RPMI8226 (cell line): ENCODE measurements at regions not wholly inside any gene's neighbourhood (a gene's known extent, or its start where the extent isn't known, plus 50 kb on each side); places are given as distances from the start of the nearest gene placed in this dataset.
A peak's percentile ranks its signal among the peaks of the same experiment; 100 is the strongest.
"Not testable (repeated sequence)": the region's sequence is repeated elsewhere in the genome, so short reads cannot be mapped to it uniquely, and the experiment has no call there.

ENCODE experiments used
- DNase-seq: peaks from one replicate; pipeline ENCODE4 v3.0.0-alpha.2; 2015

GRCh38 chr12:92059960-92060359, 85.7 kb downstream of the BTG1 start:
- no peak for DNase-seq

- DNase-seq, result no peak
These were observed 87.0 kb downstream of the BTG1 start for GRCh38 chr12:92058664-92059063.

DNA sequence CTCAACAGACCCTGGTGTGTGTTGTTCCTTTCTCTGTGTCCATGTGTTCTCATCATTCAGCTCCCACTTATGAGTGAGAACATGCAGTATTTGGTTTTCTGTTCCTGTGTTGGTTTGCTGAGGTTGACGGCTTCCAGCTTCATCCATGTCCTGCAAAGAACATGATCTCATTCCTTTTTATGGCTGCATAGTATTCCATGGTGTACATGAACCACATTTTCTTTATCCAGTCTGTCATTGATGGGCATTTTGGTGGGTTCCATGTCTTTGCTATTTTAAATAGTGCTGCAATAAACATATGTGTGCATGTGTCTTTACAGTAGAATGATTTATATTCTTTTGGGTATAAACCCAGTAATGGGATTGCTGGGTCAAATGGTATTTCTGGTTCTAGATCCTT, 88.9 kb downstream of the BTG1 start:
- DNase-seq, result not testable (repeated sequence)

DNA sequence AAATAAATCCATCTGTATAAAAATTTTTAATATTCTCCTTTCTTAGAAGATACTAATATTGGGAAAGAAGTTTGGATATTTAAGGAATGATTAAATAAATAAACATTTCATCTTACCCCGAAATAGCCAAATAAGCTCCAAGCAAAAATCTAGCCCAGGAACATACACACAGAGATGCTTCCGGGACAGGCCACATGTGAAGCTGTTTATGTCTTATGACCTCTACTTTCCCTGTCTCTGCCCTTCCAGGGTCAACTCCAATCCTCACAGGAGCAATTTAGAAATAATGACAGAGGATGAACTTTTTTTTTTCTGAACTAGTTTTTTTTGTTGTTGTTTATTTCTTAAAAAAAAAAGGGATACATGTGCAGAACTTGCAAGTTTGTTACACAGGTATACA, 89.4 kb downstream of the BTG1 start:
- DNase-seq, result no peak

GRCh38 chr12:92055877-92056276, 89.8 kb downstream of the BTG1 start:
- no peak for DNase-seq

DNA sequence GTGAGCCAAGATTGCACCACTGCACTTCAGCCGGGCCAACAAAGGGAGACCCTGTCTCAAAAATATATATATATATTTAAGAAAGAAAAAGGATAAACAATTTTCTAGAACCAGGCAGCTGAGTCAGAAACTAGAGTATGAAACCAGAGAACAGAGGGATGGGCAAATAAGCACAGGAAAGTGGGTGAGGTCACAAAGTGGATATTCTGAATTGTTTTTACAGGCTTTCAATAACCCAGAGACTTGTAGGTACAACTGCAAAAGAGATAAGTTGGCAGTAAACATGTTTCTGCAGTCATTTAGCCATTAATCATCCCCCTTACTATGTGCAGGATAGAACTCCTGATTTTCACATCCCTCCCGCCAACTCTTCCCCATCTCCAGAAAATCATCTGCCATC, 94.2 kb downstream of the BTG1 start:
- no peak for DNase-seq

DNA sequence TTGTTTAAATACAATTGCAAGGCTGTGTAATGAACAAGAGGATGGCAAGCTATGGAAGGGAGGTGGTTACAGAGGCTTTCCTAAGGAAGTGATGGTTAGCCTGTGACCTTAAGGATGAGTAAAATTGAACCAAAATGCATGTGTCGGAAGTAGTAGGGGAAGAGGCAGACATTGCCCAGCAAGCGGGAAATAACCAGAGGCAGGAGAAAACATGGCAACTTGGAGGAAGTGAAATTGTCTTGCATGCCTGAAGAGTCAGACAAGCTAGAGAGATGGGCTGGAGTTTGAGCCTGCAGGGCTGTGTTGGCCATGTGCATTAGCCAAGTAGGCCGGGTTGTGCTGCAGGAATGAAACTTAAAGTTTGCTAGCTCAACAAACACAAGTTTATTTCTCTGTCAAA, 96.2 kb downstream of the BTG1 start:
- DNase-seq, result no peak

- no peak for DNase-seq
These were observed 98.2 kb downstream of the BTG1 start for GRCh38 chr12:92047393-92047826.

- no peak for DNase-seq
These were observed 98.9 kb downstream of the BTG1 start for GRCh38 chr12:92046557-92047392.

- no peak for DNase-seq
These were observed 99.8 kb downstream of the BTG1 start for GRCh38 chr12:92045852-92046251.

- no peak for DNase-seq
These were observed 101.2 kb downstream of the BTG1 start for GRCh38 chr12:92044435-92044834.

- no peak for DNase-seq
These were observed 102.7 kb downstream of the BTG1 start for GRCh38 chr12:92042791-92043531.

- DNase-seq, result no peak
These were observed 103.9 kb downstream of the BTG1 start for GRCh38 chr12:92041742-92042141.

DNA sequence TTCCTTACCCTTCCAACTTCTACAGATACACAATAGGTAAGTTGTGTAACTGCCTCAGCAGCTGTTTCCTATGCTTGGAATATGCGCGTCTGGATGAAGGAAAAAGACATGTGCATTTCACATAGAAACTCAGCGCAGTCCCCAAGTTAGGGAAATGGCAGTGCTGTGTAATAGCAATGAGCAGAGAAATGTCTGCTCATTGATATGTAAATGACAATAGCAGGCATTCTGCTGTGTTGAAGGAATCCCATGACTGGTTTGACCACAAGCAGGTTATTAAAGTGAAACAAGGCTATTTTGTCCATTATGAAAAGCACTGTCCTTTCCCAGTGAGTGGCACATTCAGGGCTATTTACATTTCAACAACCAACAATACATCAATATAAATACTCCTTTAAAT, 106.6 kb downstream of the BTG1 start:
- no peak for DNase-seq

DNA sequence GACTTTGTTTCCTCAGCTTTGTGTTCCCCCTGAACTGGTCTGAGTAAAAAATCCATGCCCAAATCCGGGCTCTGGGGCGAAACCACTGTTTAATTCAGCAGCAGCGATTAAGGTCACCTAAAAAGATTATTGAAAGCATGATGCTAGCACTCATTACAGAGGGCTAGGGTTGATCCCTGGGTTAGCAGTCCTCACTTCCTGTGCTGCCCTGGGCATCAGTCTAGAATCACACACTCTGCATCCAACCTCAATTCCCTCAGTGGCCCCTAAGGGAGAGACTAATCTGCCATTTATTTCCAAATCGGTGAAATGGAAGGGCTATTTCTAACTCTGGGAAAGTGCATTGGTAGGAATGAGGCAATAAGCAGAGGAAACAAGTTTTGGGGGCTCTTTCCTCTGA, 107.2 kb downstream of the BTG1 start:
- no peak for DNase-seq

DNA sequence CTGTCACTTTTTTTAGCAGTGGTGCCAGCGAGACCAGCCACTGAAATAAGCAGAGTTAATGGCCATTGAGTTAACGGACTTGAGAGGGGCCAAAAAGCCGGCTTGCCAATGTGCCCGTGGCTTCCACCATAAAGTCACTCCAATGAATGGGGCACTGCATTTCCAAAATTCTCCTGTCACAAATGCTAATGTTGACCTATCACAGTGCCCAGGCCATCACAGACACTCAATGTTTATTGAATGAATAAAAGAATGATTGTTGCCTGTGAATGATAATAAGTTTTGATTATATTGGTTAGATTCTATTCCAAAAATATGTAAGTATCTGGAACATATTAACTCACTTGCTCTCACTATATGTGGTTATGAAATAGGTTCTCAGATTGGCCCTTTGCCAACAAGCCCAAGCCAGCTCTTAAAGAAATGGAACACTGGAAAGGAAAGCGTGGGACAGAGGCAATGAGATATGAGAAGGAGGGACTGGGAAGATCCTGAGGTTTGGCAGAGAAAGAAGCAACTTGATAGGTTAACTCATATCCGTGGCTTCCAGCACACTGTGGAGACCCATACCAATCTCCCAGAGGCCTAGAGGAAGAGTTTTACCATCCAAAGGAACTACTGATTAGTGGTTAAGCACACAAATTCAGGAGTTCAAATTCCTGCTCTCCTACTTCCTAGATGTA, 108.7 kb downstream of the BTG1 start:
- DNase-seq, result no peak

DNA sequence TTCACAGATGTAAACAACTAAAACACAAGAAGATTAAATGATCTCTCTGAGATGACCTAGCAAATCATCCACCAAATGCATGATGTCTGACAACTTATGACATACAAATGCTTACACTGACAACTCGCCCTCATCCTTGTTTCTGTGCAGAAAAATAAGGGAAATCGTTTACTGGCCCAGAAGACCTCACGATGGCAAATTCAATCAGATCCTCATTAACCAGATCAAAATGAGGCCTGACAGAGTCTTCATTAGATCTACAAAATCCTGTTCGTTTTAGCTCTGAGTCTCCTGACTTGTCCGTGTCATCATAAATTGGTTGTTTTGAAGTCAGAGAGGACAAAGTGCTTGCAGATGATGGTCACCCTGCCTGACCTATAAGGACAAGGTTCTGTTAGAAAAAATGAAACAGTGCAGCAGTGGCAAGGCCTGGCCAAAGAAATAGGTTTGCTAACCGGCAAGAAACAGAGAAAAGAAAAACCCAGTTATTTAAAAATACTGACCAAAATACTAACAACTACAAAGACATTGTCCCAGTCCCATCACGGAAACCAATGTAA, 109.5 kb downstream of the BTG1 start:
- no peak for DNase-seq

- no peak for DNase-seq
These were observed 110.2 kb downstream of the BTG1 start for GRCh38 chr12:92035477-92035876.

DNA sequence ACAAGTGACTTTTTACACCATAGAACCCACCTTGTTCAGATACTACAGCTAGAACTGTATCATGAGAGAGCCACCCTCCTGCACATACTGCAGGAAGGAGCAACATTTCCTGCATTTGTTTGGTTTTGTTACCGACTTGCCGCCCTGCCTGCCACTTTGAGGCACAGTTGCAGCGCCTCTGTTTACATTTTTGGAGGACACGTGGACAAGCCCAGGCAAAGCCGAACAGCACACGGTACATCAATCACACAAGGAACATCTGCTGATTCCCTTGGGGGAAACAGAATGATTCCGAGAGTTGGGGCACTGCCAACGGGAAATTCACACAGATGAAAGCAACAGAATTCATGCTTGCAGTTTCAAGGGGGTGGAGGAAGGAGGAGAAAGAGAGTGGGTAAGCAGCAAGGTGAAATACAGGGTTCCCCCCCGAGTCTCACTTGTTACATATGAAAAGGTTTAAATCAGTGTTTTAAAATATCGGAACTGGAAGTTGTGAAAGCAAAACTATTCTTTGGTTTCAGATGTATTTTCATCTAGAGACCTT, 110.7 kb downstream of the BTG1 start:
- DNase-seq, result peak; percentile 75

GRCh38 chr12:92034083-92034482, 111.6 kb downstream of the BTG1 start:
- DNase-seq, result no peak

DNA sequence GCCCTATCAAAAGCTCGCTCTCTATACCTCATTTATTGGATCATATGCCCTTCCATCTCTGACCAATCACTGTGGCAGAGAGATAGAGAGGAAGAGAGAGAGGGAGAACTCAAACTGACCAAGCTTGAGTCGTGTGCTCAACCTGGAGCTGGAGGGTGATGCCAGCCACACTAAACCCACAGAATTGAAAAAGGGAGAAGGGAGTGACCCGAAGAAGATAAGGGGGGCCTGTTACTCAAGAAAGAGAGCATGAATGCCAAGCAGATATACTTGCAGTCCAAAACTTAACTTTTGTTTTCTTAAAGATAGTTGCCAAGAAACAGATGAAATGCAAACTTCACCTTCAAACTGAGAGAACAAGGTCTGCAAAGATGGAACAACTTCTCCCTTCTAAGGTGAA, 112.7 kb downstream of the BTG1 start:
- no peak for DNase-seq

DNA sequence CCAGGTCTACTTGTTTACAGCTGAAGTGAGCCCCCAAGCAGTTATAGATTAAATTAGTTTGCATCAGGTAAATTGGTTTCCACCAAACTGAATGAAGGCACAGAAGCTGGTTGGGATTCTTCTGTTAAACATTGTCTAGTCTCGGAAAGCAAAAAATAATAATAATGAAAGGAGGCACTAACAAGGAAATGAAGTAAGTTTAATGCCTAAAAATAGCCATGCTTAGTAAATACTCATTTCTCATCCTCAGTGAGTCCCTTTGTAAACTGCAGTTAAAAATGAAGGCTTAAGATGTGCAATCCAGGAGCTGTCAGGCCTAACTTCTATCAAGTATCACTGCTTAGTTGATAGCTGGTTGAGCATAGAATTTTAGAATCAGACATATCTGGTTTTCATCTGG, 113.5 kb downstream of the BTG1 start:
- DNase-seq, result no peak

GRCh38 chr12:92030618-92031017, 115.0 kb downstream of the BTG1 start:
- no peak for DNase-seq
